Activated CD4-positive, alpha-beta T cell treated with anti-CD3 and anti-CD28 coated beads, Interleukin-2, Interleukin-6, amounts not matched to agents 100 ng/mL and 50 ng/mL, durations not matched to agents 16 hours and 8 hours (primary cell): ENCODE measurements at regions not wholly inside any gene's neighbourhood (a gene's known extent, or its start where the extent isn't known, plus 50 kb on each side); places are given as distances from the start of the nearest gene placed in this dataset.
"Not testable (repeated sequence)": the region's sequence is repeated elsewhere in the genome, so short reads cannot be mapped to it uniquely, and the experiment has no call there.

Experiments used
- DNase-seq: peaks from one replicate; pipeline ENCODE4 v3.0.0-alpha.2; 2020

GRCh38 chr18:75984853-75985252 is 510.2 kb downstream of the ZNF516 start:
- no peak for DNase-seq

GRCh38 chr18:75981102-75981501 is 513.9 kb downstream of the ZNF516 start:
- no peak for DNase-seq

- DNase-seq: no peak
These were observed 518.0 kb downstream of the ZNF516 start for GRCh38 chr18:75977081-75977480.

GRCh38 chr18:75970212-75970611 is 524.8 kb downstream of the ZNF516 start:
- no peak for DNase-seq

GRCh38 chr18:75966431-75966830 is 528.6 kb downstream of the ZNF516 start:
- no peak for DNase-seq

GRCh38 chr18:75962036-75962572 is 532.9 kb downstream of the ZNF516 start:
- no peak for DNase-seq

GRCh38 chr18:75960356-75960755 is 532.9 kb upstream of the SMIM21 start:
- DNase-seq: not testable (repeated sequence)

GRCh38 chr18:75959150-75959549 is 531.6 kb upstream of the SMIM21 start:
- no peak for DNase-seq

GRCh38 chr18:75958683-75959082 is 531.2 kb upstream of the SMIM21 start:
- no peak for DNase-seq

GRCh38 chr18:75945265-75945933 is 517.9 kb upstream of the SMIM21 start:
- no peak for DNase-seq

GRCh38 chr18:75937306-75937705 is 509.8 kb upstream of the SMIM21 start:
- no peak for DNase-seq

- no peak for DNase-seq
These were observed 509.4 kb upstream of the SMIM21 start for GRCh38 chr18:75936862-75937261.

GRCh38 chr18:75931079-75931478 is 503.6 kb upstream of the SMIM21 start:
- no peak for DNase-seq

- DNase-seq: no peak
These were observed 501.2 kb upstream of the SMIM21 start for GRCh38 chr18:75928706-75929105.

- no peak for DNase-seq
These were observed 500.3 kb upstream of the SMIM21 start for GRCh38 chr18:75927791-75928190.

GRCh38 chr18:75926811-75927210 is 499.3 kb upstream of the SMIM21 start:
- no peak for DNase-seq

- no peak for DNase-seq
These were observed 495.7 kb upstream of the SMIM21 start for GRCh38 chr18:75923169-75923568.

- no peak for DNase-seq
These were observed 489.1 kb upstream of the SMIM21 start for GRCh38 chr18:75916624-75916982.

- no peak for DNase-seq
These were observed 488.6 kb upstream of the SMIM21 start for GRCh38 chr18:75915941-75916623.

GRCh38 chr18:75912829-75913228 is 485.3 kb upstream of the SMIM21 start:
- DNase-seq: no peak

- no peak for DNase-seq
These were observed 476.9 kb upstream of the SMIM21 start for GRCh38 chr18:75904416-75904815.

GRCh38 chr18:75898651-75899050 is 471.1 kb upstream of the SMIM21 start:
- no peak for DNase-seq

GRCh38 chr18:75897386-75897785 is 469.9 kb upstream of the SMIM21 start:
- no peak for DNase-seq

- no peak for DNase-seq
These were observed 469.4 kb upstream of the SMIM21 start for GRCh38 chr18:75896865-75897264.

GRCh38 chr18:75895135-75895534 is 467.6 kb upstream of the SMIM21 start:
- DNase-seq: no peak
